Mucosa of rectum (tissue), 2 donors: ENCODE measurements at regions not wholly inside any gene's neighbourhood (a gene's known extent, or its start where the extent isn't known, plus 50 kb on each side); places are given as distances from the start of the nearest gene placed in this dataset.

Experiments used
- H3K27ac ChIP-seq, 2 donors: one replicate each; pipeline ENCODE4 v1.7.0; 2013; ENCODE audit warnings: inconsistent platforms in 2 of 2, low read depth in 2 of 2, low read length in 2 of 2
- H3K27me3 ChIP-seq, 2 donors: one replicate each; pipeline ENCODE4 v1.7.0; 2013; ENCODE audit warnings: low read length in 2 of 2; ENCODE audit not compliant: control insufficient read depth in 2 of 2, insufficient read depth in 2 of 2
- H3K36me3 ChIP-seq, 2 donors: one replicate each; pipeline ENCODE4 v1.7.0; 2013; ENCODE audit warnings: low read length in 2 of 2; ENCODE audit not compliant: control insufficient read depth in 2 of 2, insufficient read depth in 2 of 2
- H3K4me1 ChIP-seq, 2 donors: one replicate each; pipeline ENCODE4 v1.7.0; 2013; ENCODE audit warnings: low read length in 2 of 2, mild to moderate bottlenecking in 1 of 2; ENCODE audit not compliant: control insufficient read depth in 2 of 2, insufficient read depth in 2 of 2
- H3K4me3 ChIP-seq, 2 donors: one replicate each; pipeline ENCODE4 v1.7.0; 2013; ENCODE audit warnings: low read length in 2 of 2
- H3K9ac ChIP-seq, 2 donors: one replicate each; pipeline ENCODE4 v1.7.0; 2013; ENCODE audit warnings: low read length in 2 of 2, low read depth in 1 of 2, mild to moderate bottlenecking in 1 of 2
- H3K9me3 ChIP-seq, 2 donors: one replicate each; pipeline ENCODE4 v1.7.0; 2013; ENCODE audit warnings: low read length in 2 of 2; ENCODE audit not compliant: control insufficient read depth in 2 of 2
- donor health status: healthy.
- donor health status: Normal muscosa, but diverticular disease.

DNA sequence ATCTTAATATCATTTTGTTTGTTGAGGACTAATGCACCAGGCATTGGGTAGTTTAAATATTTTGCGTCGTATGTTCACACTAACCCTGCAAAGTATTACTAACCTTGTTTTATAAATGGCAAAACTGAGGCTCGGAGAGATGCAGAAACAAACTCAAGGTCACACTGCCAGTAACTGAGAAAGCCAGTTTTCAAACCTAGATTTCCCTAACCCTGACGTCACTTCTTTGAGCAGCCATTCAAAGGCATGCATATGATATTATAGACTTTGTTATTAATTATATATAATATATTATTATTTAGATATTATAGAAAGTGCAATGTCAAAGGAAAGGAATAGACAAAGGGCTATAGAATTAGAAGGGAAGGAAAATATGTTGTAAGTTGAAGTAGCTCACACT, 167.6 kb upstream of the EOMES start:
- H3K4me1 ChIP-seq, result no peaks in the 10 kb centered on the region
- H3K9me3 ChIP-seq, result no peaks in the 10 kb centered on the region
- no peak overlapping the region for H3K27ac ChIP-seq
- no peak overlapping the region for H3K9ac ChIP-seq
- H3K27me3 ChIP-seq, result no peaks in the 10 kb centered on the region
- no peaks in the 10 kb centered on the region for H3K36me3 ChIP-seq
- H3K4me3 ChIP-seq, result no peak overlapping the region

DNA sequence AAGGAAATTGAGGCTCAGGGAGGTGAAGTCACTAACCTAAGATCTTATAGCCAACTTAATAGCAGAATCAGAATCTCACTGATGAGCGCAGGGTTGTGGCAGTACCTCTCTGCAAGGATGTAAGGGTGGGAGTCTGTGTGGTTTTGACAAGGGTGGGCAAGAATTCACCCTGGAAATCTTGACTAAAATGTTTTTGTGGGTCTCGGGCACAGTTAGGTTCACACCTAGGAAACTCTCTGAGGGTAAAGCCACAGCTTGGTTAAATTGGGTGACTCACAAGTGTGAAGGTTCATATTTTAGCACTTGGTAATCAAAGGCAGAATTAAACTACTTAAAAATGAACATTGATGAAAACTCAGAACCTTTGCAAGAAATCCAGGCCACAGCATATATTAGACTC, 178.2 kb upstream of the EOMES start:
- no peaks in the 10 kb centered on the region for H3K9me3 ChIP-seq
- H3K4me1 ChIP-seq, result no peaks in the 10 kb centered on the region
- no peak overlapping the region for H3K9ac ChIP-seq
- H3K27ac ChIP-seq, result no peak overlapping the region
- H3K4me3 ChIP-seq, result no peak overlapping the region
- H3K27me3 ChIP-seq, result no peaks in the 10 kb centered on the region
- no peaks in the 10 kb centered on the region for H3K36me3 ChIP-seq

- H3K27ac ChIP-seq, result no peak overlapping the region
- H3K27me3 ChIP-seq, result peaks cover 0 to 1% of the 10 kb centered on the region in 2 donors
- no peak overlapping the region for H3K4me3 ChIP-seq
- H3K9me3 ChIP-seq, result no peaks in the 10 kb centered on the region
- H3K36me3 ChIP-seq, result no peaks in the 10 kb centered on the region
- no peak overlapping the region for H3K9ac ChIP-seq
- no peaks in the 10 kb centered on the region for H3K4me1 ChIP-seq
These were observed 181.3 kb upstream of the EOMES start for GRCh38 chr3:27903446-27903845.

DNA sequence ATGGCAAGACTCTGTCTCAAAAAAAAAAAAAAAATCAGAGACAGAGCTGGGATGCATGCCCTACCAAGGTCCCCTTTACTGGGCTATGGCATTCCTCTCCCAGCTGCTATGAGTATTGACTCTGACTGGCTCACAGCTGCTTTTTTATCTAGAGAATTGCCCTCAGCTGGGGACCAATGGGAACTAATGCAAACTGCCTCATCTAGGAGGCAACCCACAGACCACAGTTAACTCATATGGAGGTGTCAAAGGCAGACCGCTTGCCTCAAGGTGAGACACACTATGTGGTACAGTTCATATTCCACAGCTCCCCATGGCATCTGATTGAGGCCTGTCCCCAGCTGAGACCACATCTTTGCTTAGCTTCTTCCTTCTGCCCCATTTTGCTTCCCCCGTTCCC, 183.5 kb upstream of the EOMES start:
- H3K4me3 ChIP-seq, result no peak overlapping the region
- no peak overlapping the region for H3K9ac ChIP-seq

DNA sequence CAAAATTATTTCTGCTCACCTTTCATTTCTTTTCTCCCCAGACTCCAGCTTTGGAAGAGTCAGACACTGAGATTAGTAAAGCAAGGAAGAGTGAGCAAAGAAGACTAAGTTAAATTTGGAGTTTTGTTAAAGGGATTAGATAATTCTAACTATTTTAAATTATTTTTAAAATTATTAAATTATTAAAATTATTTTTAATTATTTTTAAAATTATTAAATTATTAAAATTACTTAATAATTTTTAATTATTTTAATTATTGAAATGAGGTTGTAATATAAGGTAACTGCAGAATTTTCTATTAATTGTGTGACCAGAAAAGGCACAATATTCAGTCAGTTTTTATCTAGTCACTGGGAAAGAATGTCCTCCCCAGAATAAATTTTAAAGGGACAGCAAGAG, 185.0 kb upstream of the EOMES start:
- peaks cover 0 to 1% of the 10 kb centered on the region in 2 donors for H3K27me3 ChIP-seq

More for the DNA sequence above, 183.5 kb upstream of the EOMES start:
- Histone ChIP-seq H3K36me3 (no peaks in the 10 kb centered on the region), H3K4me1 (no peaks in the 10 kb centered on the region), H3K27me3 (peaks cover 0 to 1% of the 10 kb centered on the region in 2 donors), H3K9me3 (no peaks in the 10 kb centered on the region), H3K27ac (no peak overlapping the region)

GRCh38 chr3:27907929-27908328, 185.8 kb upstream of the EOMES start:
- Histone ChIP-seq H3K27ac (no peak overlapping the region), H3K4me3 (no peak overlapping the region), H3K9ac (no peak overlapping the region), H3K9me3 (no peaks in the 10 kb centered on the region), H3K27me3 (peaks cover 0 to 1% of the 10 kb centered on the region in 2 donors), H3K4me1 (no peaks in the 10 kb centered on the region), H3K36me3 (no peaks in the 10 kb centered on the region)

More for the DNA sequence above, 185.0 kb upstream of the EOMES start:
- Histone ChIP-seq H3K4me3 (no peak overlapping the region), H3K9ac (no peak overlapping the region), H3K4me1 (no peaks in the 10 kb centered on the region), H3K9me3 (no peaks in the 10 kb centered on the region), H3K27ac (no peak overlapping the region), H3K36me3 (no peaks in the 10 kb centered on the region)

DNA sequence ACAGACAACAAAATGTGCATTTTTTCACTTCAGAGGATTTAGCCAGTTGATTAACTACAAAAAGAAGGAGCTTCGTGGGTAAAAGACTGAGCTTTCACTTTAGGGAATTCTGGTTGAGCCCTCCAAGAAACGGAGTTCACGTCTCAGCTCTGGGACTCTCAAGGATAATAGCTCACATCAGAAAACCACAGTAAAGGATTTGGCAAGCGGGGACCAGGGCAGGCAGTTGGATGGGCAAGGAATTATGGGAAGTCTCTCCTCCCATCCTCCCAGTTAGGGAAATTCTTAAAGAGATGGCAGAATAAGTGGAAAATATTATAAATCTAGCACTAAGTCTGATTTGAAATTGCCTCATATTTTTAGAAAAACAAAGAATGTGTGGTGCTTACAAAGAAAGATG, 188.3 kb upstream of the EOMES start:
- H3K4me3 ChIP-seq, result no peak overlapping the region
- H3K27me3 ChIP-seq, result peaks cover 0 to 1% of the 10 kb centered on the region in 2 donors
- H3K4me1 ChIP-seq, result no peaks in the 10 kb centered on the region
- no peak overlapping the region for H3K27ac ChIP-seq
- no peak overlapping the region for H3K9ac ChIP-seq
- H3K9me3 ChIP-seq, result no peaks in the 10 kb centered on the region
- H3K36me3 ChIP-seq, result no peaks in the 10 kb centered on the region

GRCh38 chr3:27914199-27914598, 192.1 kb upstream of the EOMES start:
- H3K4me1 ChIP-seq, result no peaks in the 10 kb centered on the region
- H3K27ac ChIP-seq, result no peak overlapping the region
- H3K27me3 ChIP-seq, result no peaks in the 10 kb centered on the region
- no peak overlapping the region for H3K9ac ChIP-seq
- no peaks in the 10 kb centered on the region for H3K9me3 ChIP-seq
- no peak overlapping the region for H3K4me3 ChIP-seq
- no peaks in the 10 kb centered on the region for H3K36me3 ChIP-seq

DNA sequence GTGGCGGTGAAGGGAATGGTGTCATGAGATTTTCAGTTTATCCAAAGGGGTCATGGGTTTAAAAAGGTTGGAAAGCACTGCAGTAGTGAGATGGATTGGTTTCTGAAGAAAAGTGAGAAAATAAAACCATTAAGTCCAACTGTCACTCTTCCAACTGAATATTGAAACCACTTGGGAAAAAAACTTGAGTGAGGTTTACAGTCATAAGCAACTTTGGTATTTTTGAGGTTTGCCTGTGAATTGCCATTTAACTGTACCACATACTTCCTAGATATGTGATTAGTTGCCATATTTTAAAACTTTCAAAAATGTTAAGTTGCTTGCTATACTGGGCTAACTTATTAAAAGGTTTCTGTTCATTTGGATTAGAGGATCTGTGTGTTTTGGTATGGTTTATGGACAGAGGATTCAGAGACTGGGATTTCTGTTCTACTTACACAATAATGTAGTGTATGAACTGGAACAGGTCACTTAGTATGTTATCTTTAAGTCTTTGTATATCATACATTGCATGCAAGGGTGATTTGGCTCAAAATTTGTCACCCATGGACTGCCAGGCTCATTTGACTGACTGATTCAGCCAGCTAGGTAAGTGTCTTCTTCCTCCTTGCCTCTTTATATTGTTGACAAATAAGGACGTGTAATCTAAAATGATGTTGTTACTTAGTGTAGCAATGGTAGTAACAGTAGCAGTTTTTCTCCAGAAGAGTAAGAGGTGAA, 201.4 kb upstream of the EOMES start:
- Histone ChIP-seq H3K4me3 (no peak overlapping the region), H3K27ac (no peak overlapping the region), H3K36me3 (no peaks in the 10 kb centered on the region), H3K9ac (no peak overlapping the region), H3K9me3 (no peaks in the 10 kb centered on the region), H3K27me3 (no peaks in the 10 kb centered on the region), H3K4me1 (no peaks in the 10 kb centered on the region)

DNA sequence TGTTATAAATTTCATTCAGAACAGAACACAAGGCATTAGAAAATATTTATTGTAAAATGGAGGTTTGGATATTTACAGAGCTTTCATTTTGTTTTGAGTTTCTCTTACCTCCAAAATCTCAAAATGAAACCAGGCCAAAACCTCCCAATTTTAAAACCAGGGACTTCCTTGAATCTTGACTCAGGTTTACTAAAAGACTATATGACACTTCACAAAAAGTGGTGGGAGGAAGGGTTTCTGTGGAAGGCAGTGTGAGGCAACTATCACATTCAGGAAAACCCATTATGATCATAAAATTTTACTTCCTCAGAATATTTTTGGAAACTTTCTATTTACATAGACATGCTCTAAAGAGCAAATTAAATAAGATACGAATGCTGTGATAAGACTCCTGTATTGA, 205.8 kb upstream of the EOMES start:
- Histone ChIP-seq H3K4me1 (no peaks in the 10 kb centered on the region), H3K27ac (no peak overlapping the region), H3K27me3 (no peaks in the 10 kb centered on the region), H3K36me3 (no peaks in the 10 kb centered on the region), H3K9ac (no peak overlapping the region), H3K4me3 (no peak overlapping the region), H3K9me3 (no peaks in the 10 kb centered on the region)
